Upper lobe of left lung (tissue), 4 donors: ENCODE measurements at regions not wholly inside any gene's neighbourhood (a gene's known extent, or its start where the extent isn't known, plus 50 kb on each side); places are given as distances from the start of the nearest gene placed in this dataset.
"Not testable (repeated sequence)": the region's sequence is repeated elsewhere in the genome, so short reads cannot be mapped to it uniquely, and the experiment has no call there.

Experiments used
- EP300 ChIP-seq, 4 donors: sonication (generic); formaldehyde crosslinking; IDR thresholded peaks; one replicate each; pipeline ENCODE4 v1.5.1; 2017; ENCODE audit warnings: antibody characterized with exemption in 4 of 4, control low read depth in 2 of 4
- POLR2AphosphoS5 ChIP-seq, 2 donors: sonication (generic); formaldehyde crosslinking; IDR thresholded peaks; one replicate each; pipeline ENCODE4 v1.5.1; 2017; ENCODE audit warnings: antibody characterized with exemption in 2 of 2
- TF ChIP-seq, protein P1 (sequence below), 6 experiments: fragments of 450-650 bp in 4 of 6; fragments of 200-600 bp in 2 of 6; sonication (generic) in 2 of 6; IDR thresholded peaks; one replicate each; pipeline ENCODE4 v1.5.1; 2016 to 2019; ENCODE audit warnings: antibody characterized with exemption in 6 of 6

GRCh38 chr3:197614134-197614533 is 58.4 kb upstream of the BDH1 start:
- not testable (repeated sequence) for TF ChIP-seq EP300, POLR2AphosphoS5 (IDR thresholded peaks at IDR 0.05)
- TF ChIP-seq, protein P1, sequence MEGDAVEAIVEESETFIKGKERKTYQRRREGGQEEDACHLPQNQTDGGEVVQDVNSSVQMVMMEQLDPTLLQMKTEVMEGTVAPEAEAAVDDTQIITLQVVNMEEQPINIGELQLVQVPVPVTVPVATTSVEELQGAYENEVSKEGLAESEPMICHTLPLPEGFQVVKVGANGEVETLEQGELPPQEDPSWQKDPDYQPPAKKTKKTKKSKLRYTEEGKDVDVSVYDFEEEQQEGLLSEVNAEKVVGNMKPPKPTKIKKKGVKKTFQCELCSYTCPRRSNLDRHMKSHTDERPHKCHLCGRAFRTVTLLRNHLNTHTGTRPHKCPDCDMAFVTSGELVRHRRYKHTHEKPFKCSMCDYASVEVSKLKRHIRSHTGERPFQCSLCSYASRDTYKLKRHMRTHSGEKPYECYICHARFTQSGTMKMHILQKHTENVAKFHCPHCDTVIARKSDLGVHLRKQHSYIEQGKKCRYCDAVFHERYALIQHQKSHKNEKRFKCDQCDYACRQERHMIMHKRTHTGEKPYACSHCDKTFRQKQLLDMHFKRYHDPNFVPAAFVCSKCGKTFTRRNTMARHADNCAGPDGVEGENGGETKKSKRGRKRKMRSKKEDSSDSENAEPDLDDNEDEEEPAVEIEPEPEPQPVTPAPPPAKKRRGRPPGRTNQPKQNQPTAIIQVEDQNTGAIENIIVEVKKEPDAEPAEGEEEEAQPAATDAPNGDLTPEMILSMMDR (IDR thresholded peaks at IDR 0.05): not testable (repeated sequence)
